D721Med (cell line): ENCODE measurements at regions not wholly inside any gene's neighbourhood (a gene's known extent, or its start where the extent isn't known, plus 50 kb on each side); places are given as distances from the start of the nearest gene placed in this dataset.

Experiments used
- DNase-seq: peaks from one replicate; pipeline ENCODE4 v3.0.0; 2011; ENCODE audit warnings: low spot score; ENCODE audit not compliant: insufficient read length
- FAIRE-seq: peaks from 2 replicates; lab custom pipeline; 2011; peaks lifted over from hg19 to GRCh38; lab: Jason Lieb, UNC
- CTCF ChIP-seq: IDR thresholded peaks from 2 replicates; pipeline ENCODE4 v1.5.1; 2012; ENCODE audit warnings: mild to moderate bottlenecking, control low read depth; ENCODE audit not compliant: insufficient read depth; ENCODE audit errors: missing control alignments

DNA sequence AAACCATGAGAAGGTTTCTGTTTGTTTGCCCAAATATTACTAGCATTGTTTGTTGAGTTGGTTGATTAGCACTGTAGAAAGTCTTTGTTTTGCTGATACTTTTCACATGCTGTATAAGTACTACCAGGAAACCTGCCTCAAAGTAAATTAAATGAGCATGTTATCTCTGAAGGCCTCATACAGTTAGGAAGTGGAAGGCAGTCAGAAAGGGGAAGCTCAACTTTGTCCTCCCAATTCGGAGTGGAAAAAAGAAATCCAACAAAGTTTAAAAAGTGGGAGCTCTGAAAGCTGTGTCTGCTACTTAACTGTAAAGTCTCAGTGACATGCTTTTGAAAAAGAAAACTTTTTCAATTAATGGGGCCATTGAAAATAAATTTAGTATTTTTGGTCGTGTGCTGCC lies 188.3 kb upstream of the BLID start:
- DNase-seq (no peak), FAIRE-seq (no peak)
- TF ChIP-seq CTCF: no peak

- no peak for TF ChIP-seq CTCF
- no peak for DNase-seq
- no peak for FAIRE-seq
Measured at GRCh38 chr11:122294041-122294440, 178.0 kb upstream of the BLID start.

DNA sequence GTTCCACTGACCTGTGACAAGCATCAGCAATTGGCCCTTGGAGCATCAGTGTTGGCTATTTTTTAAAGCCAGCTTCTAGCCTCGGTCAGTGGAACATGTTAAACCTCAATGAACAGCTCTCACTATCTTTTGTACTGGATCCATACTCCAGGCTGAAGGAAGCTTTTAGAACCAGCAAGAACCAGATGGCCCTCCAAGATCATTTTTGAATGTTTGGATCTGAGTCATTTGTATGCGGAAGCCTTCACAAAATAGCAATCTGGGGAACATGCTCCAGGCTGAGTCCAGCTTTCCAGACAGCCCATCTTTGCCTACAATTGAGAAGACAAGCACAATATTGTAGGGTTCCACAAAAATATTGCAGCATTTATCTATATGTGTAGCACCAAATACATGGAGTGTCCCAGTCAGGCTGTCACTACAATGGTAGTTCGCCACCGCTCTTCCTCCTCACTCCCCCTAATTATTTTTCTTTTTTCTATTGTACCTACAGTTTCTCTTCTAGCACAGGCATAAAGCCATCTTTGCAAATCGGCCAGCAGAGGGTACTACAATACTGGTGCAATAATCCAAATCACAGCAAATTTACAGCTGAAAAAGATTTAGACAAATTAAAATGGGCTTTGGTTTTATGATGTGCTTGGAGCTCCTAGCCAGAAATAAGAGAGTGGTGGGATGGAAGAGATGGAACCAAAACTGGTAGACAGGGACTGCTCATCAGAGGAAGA lies 177.4 kb upstream of the BLID start:
- DNase-seq (no peak), FAIRE-seq (no peak)
- no peak for TF ChIP-seq CTCF

- DNase-seq (no peak), FAIRE-seq (no peak)
- TF ChIP-seq CTCF: no peak
Measured at GRCh38 chr11:122287401-122287800, 171.4 kb upstream of the BLID start.

DNA sequence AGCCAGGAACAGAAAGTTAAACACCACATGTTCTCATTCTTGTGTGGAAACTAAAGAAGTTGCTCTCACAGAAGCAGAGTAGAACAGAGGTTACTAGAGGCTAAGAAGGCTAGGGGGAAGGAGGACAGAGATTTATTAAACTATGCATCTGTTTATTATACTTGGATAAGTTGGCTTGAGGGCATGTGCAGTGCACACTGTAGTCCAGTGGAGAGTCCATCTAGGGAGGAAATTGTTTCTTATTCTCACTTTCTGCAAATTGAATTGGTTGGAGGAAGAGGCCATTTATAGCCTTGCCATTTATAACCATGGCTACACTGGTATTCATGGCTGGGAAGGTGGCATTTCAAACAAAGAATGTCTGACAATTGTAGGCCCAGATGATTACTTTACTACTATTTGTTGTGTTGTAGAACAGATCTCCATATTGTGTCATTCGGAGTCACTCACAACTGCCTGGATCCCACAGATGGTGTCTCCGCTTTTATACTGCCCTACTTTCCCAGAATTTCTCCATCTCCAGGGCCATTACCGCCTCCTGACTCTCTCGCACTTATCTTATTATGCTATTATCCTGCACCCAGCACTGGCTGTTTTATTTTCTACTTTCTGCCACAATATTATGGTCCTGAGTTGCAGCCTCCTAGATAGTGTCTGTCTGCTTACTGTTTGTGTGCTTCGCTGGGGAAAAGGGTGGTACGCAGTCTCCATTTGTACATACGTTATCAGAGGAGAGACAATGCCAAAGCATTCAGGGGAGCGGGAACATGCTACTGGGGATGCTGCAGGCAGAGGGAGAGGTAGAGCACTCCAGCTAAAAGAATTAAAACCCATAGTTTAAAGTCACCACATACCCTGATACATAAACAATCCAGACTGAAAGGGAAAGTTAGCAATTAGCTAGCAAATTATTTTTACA lies 169.3 kb upstream of the BLID start:
- no peak for DNase-seq
- TF ChIP-seq CTCF: no peak
- FAIRE-seq: no peak

DNA sequence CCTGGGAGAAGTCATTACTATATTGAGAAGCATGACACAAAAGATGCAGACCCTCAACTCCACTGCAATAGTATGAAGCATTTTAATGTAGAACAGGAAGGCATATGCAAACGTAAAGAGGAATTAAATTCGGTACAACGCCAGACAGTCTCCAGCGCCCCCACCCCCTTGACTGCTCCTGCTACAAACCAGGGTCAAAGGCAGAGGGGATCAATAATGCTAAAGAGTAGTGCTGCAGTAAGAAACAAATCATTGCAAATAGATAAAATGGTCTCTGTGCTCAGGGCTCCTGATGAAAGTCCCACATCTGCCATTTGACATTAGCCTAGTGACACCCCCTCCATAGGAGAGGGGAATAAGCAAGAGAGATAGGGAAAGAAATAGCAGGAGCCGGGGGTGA lies 164.9 kb upstream of the BLID start:
- TF ChIP-seq CTCF: no peak
- DNase-seq (no peak), FAIRE-seq (no peak)

GRCh38 chr11:122279194-122279593 lies 163.2 kb upstream of the BLID start:
- no peak for TF ChIP-seq CTCF
- DNase-seq: no peak
- no peak for FAIRE-seq
